Activated CD4-positive, alpha-beta T cell treated with anti-CD3 and anti-CD28 coated beads for 36 hours (primary cell): ENCODE measurements at regions not wholly inside any gene's neighbourhood (a gene's known extent, or its start where the extent isn't known, plus 50 kb on each side); places are given as distances from the start of the nearest gene placed in this dataset.
"Not testable (repeated sequence)": the region's sequence is repeated elsewhere in the genome, so short reads cannot be mapped to it uniquely, and the experiment has no call there.

Experiments used
- ATAC-seq: fragments of 200-7000 bp; cut with Tn5 transposase; one replicate; pipeline ENCODE4 v1.10.0; 2021; ENCODE audit warnings: mild to moderate bottlenecking, moderate library complexity
- CTCF ChIA-PET: fragments of 350-600 bp; sonication (Branson Sonifier 250); formaldehyde crosslinking; loops from one replicate; lab custom pipeline; 2021; ENCODE audit warnings: antibody characterized with exemption; lab: Charles Lee
- POLR2A ChIA-PET: fragments of 350-600 bp; sonication (Branson Sonifier 250); formaldehyde crosslinking; loops from one replicate; lab custom pipeline; 2021; ENCODE audit warnings: antibody characterized with exemption, inconsistent platforms; lab: Charles Lee
- DNase-seq: peaks from one replicate; pipeline ENCODE4 v3.0.0-alpha.2; 2020
- H3K27ac Mint-ChIP-seq: one replicate; pipeline ENCODE4 v1.8.0; 2021; ENCODE audit warnings: mixed read lengths
- H3K27me3 Mint-ChIP-seq: one replicate; pipeline ENCODE4 v1.8.0; 2021; ENCODE audit warnings: mixed read lengths
- H3K36me3 Mint-ChIP-seq: one replicate; pipeline ENCODE4 v1.8.0; 2021; ENCODE audit warnings: low read depth, mixed read lengths
- H3K4me1 Mint-ChIP-seq: one replicate; pipeline ENCODE4 v1.8.0; 2021; ENCODE audit warnings: mixed read lengths
- H3K4me3 Mint-ChIP-seq: one replicate; pipeline ENCODE4 v1.8.0; 2021; ENCODE audit warnings: mild to moderate bottlenecking, moderate library complexity, mixed read lengths
- H3K9me3 Mint-ChIP-seq: one replicate; pipeline ENCODE4 v1.8.0; 2021; ENCODE audit warnings: low read depth, mixed read lengths
- intact Hi-C, 2 experiments: fragments of 100-400 bp; cut with DNase I in 1 of 2; cut with micrococcal nuclease in 1 of 2; formaldehyde crosslinking; loops; one replicate each; pipeline versions ENCODE4 v1.14.2 to v1.15.1; 2022 to 2024; cut with DNase I, micrococcal nuclease

- intact Hi-C loops, result no loop called here
These were observed 52.1 kb downstream of the PWWP3B start for GRCh38 chrX:106220177-106220576.

GRCh38 chrX:106243376-106243775 is 75.3 kb downstream of the PWWP3B start:
- Mint-ChIP-seq H3K4me1 (no peaks in the 10 kb centered on the region), H3K4me3 (no peak overlapping the region), H3K36me3 (no peaks in the 10 kb centered on the region), H3K27me3 (no peaks in the 10 kb centered on the region), H3K9me3 (no peaks in the 10 kb centered on the region), H3K27ac (no peak overlapping the region)
- intact Hi-C loops, result no loop called here
- DNase-seq (no peak), ATAC-seq (no peak)
- CTCF ChIA-PET, result no interaction called here
- POLR2A ChIA-PET, result no interaction called here

More at GRCh38 chrX:106220177-106220576, 52.1 kb downstream of the PWWP3B start:
- no peak for ATAC-seq
- Mint-ChIP-seq H3K36me3 (no peaks in the 10 kb centered on the region), H3K27me3 (no peaks in the 10 kb centered on the region), H3K9me3 (no peaks in the 10 kb centered on the region), H3K4me3 (no peak overlapping the region), H3K4me1 (no peaks in the 10 kb centered on the region), H3K27ac (no peak overlapping the region)
- DNase-seq, result no peak
- ChIA-PET POLR2A (no interaction called here), CTCF (no interaction called here)

- Mint-ChIP-seq H3K4me3 (no peak overlapping the region), H3K27me3 (no peaks in the 10 kb centered on the region), H3K4me1 (no peaks in the 10 kb centered on the region), H3K36me3 (no peaks in the 10 kb centered on the region), H3K9me3 (no peaks in the 10 kb centered on the region), H3K27ac (no peak overlapping the region)
- ChIA-PET POLR2A (no interaction called here), CTCF (no interaction called here)
- no peak for DNase-seq
- no peak for ATAC-seq
- intact Hi-C loops, result no loop called here
These were observed 78.4 kb downstream of the PWWP3B start for GRCh38 chrX:106246511-106246910.

- no peaks in the 10 kb centered on the region for H3K27me3 Mint-ChIP-seq
- POLR2A ChIA-PET, result no interaction called here
These were observed 79.1 kb downstream of the PWWP3B start for GRCh38 chrX:106247162-106247561.

GRCh38 chrX:106249706-106250379 is 81.7 kb downstream of the PWWP3B start:
- DNase-seq (no peak), ATAC-seq (no peak)
- ChIA-PET CTCF (no interaction called here), POLR2A (no interaction called here)
- H3K4me1 Mint-ChIP-seq, result no peaks in the 10 kb centered on the region
- no peak overlapping the region for H3K4me3 Mint-ChIP-seq
- intact Hi-C loops, result no loop called here
- no peaks in the 10 kb centered on the region for H3K36me3 Mint-ChIP-seq
- H3K9me3 Mint-ChIP-seq, result no peaks in the 10 kb centered on the region
- no peak overlapping the region for H3K27ac Mint-ChIP-seq
- no peaks in the 10 kb centered on the region for H3K27me3 Mint-ChIP-seq

More at GRCh38 chrX:106247162-106247561, 79.1 kb downstream of the PWWP3B start:
- no peak for ATAC-seq
- H3K27ac Mint-ChIP-seq, result no peak overlapping the region
- H3K4me3 Mint-ChIP-seq, result no peak overlapping the region
- DNase-seq, result no peak
- CTCF ChIA-PET, result no interaction called here
- no peaks in the 10 kb centered on the region for H3K9me3 Mint-ChIP-seq
- H3K4me1 Mint-ChIP-seq, result no peaks in the 10 kb centered on the region
- H3K36me3 Mint-ChIP-seq, result no peaks in the 10 kb centered on the region
- intact Hi-C loops, result no loop called here

- ATAC-seq (no peak), DNase-seq (no peak)
- Mint-ChIP-seq H3K27me3 (no peaks in the 10 kb centered on the region), H3K27ac (no peak overlapping the region), H3K36me3 (no peaks in the 10 kb centered on the region), H3K4me3 (no peak overlapping the region), H3K9me3 (peaks cover 2% of the 10 kb centered on the region), H3K4me1 (no peaks in the 10 kb centered on the region)
- POLR2A ChIA-PET, result no interaction called here
- CTCF ChIA-PET, result no interaction called here
- intact Hi-C loops, result no loop called here
These were observed 95.7 kb downstream of the PWWP3B start for GRCh38 chrX:106263817-106264216.

GRCh38 chrX:106273947-106274587 is 106.0 kb downstream of the PWWP3B start:
- H3K27me3 Mint-ChIP-seq, ATAC-seq, H3K9me3 Mint-ChIP-seq, H3K4me1 Mint-ChIP-seq, H3K4me3 Mint-ChIP-seq, POLR2A ChIA-PET, CTCF ChIA-PET, intact Hi-C loops, H3K36me3 Mint-ChIP-seq, H3K27ac Mint-ChIP-seq, DNase-seq: not testable (repeated sequence)

- H3K27ac Mint-ChIP-seq, H3K9me3 Mint-ChIP-seq, H3K27me3 Mint-ChIP-seq, CTCF ChIA-PET, DNase-seq, ATAC-seq, intact Hi-C loops, H3K36me3 Mint-ChIP-seq, H3K4me3 Mint-ChIP-seq, POLR2A ChIA-PET, H3K4me1 Mint-ChIP-seq: not testable (repeated sequence)
These were observed 107.1 kb downstream of the PWWP3B start for GRCh38 chrX:106275172-106275571.

- DNase-seq (no peak), ATAC-seq (no peak)
- no peaks in the 10 kb centered on the region for H3K4me1 Mint-ChIP-seq
- H3K36me3 Mint-ChIP-seq, result no peaks in the 10 kb centered on the region
- ChIA-PET CTCF (no interaction called here), POLR2A (no interaction called here)
- intact Hi-C loops, result no loop called here
- no peaks in the 10 kb centered on the region for H3K27me3 Mint-ChIP-seq
- H3K4me3 Mint-ChIP-seq, result no peak overlapping the region
- no peak overlapping the region for H3K27ac Mint-ChIP-seq
- H3K9me3 Mint-ChIP-seq, result no peaks in the 10 kb centered on the region
These were observed 110.8 kb downstream of the PWWP3B start for GRCh38 chrX:106278951-106279350.

- CTCF ChIA-PET, result no interaction called here
- intact Hi-C loops, result no loop called here
- H3K4me3 Mint-ChIP-seq, result no peak overlapping the region
These were observed 113.3 kb downstream of the PWWP3B start for GRCh38 chrX:106281383-106281782.

GRCh38 chrX:106283841-106284240 is 115.7 kb downstream of the PWWP3B start:
- DNase-seq (no peak), ATAC-seq (no peak)
- H3K9me3 Mint-ChIP-seq, result no peaks in the 10 kb centered on the region
- CTCF ChIA-PET, result no interaction called here
- intact Hi-C loops, result no loop called here
- H3K4me3 Mint-ChIP-seq, result no peak overlapping the region
- H3K36me3 Mint-ChIP-seq, result no peaks in the 10 kb centered on the region
- H3K27me3 Mint-ChIP-seq, result no peaks in the 10 kb centered on the region
- POLR2A ChIA-PET, result no interaction called here
- no peaks in the 10 kb centered on the region for H3K4me1 Mint-ChIP-seq
- no peak overlapping the region for H3K27ac Mint-ChIP-seq

More at GRCh38 chrX:106281383-106281782, 113.3 kb downstream of the PWWP3B start:
- Mint-ChIP-seq H3K36me3 (no peaks in the 10 kb centered on the region), H3K27ac (no peak overlapping the region), H3K9me3 (no peaks in the 10 kb centered on the region), H3K27me3 (no peaks in the 10 kb centered on the region), H3K4me1 (no peaks in the 10 kb centered on the region)
- POLR2A ChIA-PET, result no interaction called here
- ATAC-seq (no peak), DNase-seq (no peak)

- H3K9me3 Mint-ChIP-seq, result no peaks in the 10 kb centered on the region
- ATAC-seq, result no peak
- intact Hi-C loops, result no loop called here
- no peaks in the 10 kb centered on the region for H3K27me3 Mint-ChIP-seq
- no peak overlapping the region for H3K4me3 Mint-ChIP-seq
- ChIA-PET CTCF (no interaction called here), POLR2A (no interaction called here)
- no peaks in the 10 kb centered on the region for H3K36me3 Mint-ChIP-seq
- no peaks in the 10 kb centered on the region for H3K4me1 Mint-ChIP-seq
- no peak for DNase-seq
- no peak overlapping the region for H3K27ac Mint-ChIP-seq
These were observed 116.4 kb downstream of the PWWP3B start for GRCh38 chrX:106284431-106285025.
